B cell (primary cell): ENCODE measurements at regions not wholly inside any gene's neighbourhood (a gene's known extent, or its start where the extent isn't known, plus 50 kb on each side); places are given as distances from the start of the nearest gene placed in this dataset.

Experiments used
- ATAC-seq: fragments of 200-7000 bp; cut with Tn5 transposase; one replicate; pipeline ENCODE4 v1.10.0; 2021; ENCODE audit warnings: low read depth, mild to moderate bottlenecking, moderate number of reproducible peaks, moderate library complexity
- CTCF ChIA-PET: fragments of 350-600 bp; sonication (Branson Sonifier 250); formaldehyde crosslinking; loops from one replicate; lab custom pipeline; 2021; ENCODE audit warnings: antibody characterized with exemption, inconsistent platforms; lab: Charles Lee
- POLR2A ChIA-PET: fragments of 350-600 bp; sonication (Branson Sonifier 250); formaldehyde crosslinking; loops from one replicate; lab custom pipeline; 2021; ENCODE audit warnings: antibody characterized with exemption; lab: Charles Lee
- DNase-seq: peaks from one replicate; pipeline ENCODE4 v3.0.0; 2013
- H2AFZ ChIP-seq: 2 replicates; pipeline ENCODE4 v1.6.1; 2012; ENCODE audit warnings: mild to moderate bottlenecking, low read depth, low read length; ENCODE audit not compliant: insufficient read depth, poor library complexity, severe bottlenecking
- H3K27ac ChIP-seq, 2 donors: 1 replicate in 1 of 2; 2 replicates in 1 of 2; pipeline ENCODE4 v1.5.1; 2012 to 2013; ENCODE audit warnings: low read length in 2 of 2, mild to moderate bottlenecking in 2 of 2, moderate library complexity in 1 of 2
- H3K27me3 ChIP-seq, 4 experiments: fragments of 200-600 bp in 1 of 4; sonication (generic) in 1 of 4; replicated peaks in 1 of 4; 1 replicate in 2 of 4; 2 replicates in 2 of 4; pipeline versions ENCODE4 v1.6.1 to v1.7.0; 2013 to 2016; ENCODE audit warnings: low read length in 3 of 4, mild to moderate bottlenecking in 2 of 4, mixed read lengths in 1 of 4, moderate library complexity in 1 of 4; ENCODE audit not compliant: insufficient read depth in 4 of 4, control insufficient read depth in 3 of 4; ENCODE audit errors: control extremely low read depth in 1 of 4
- H3K36me3 ChIP-seq, 2 experiments: replicated peaks in 1 of 2; 1 replicate in 1 of 2; 2 replicates in 1 of 2; pipeline versions ENCODE4 v1.6.1 to v1.7.1; 2013; ENCODE audit warnings: low read length in 1 of 2; ENCODE audit not compliant: insufficient read depth in 2 of 2, control insufficient read depth in 1 of 2; ENCODE audit errors: control extremely low read depth in 1 of 2, extremely low read depth in 1 of 2
- H3K4me1 ChIP-seq, 2 donors: fragments of 200-600 bp in 1 of 2; sonication (generic) in 1 of 2; 1 replicate in 1 of 2; 2 replicates in 1 of 2; pipeline versions ENCODE4 v1.5.1 to v1.6.1; 2013 to 2017; ENCODE audit warnings: low read length in 2 of 2; ENCODE audit not compliant: control insufficient read depth in 2 of 2, insufficient read depth in 2 of 2
- H3K4me2 ChIP-seq: replicated peaks from 2 replicates; pipeline ENCODE3; 2012; ENCODE audit warnings: mild to moderate bottlenecking, low read depth, low read length; ENCODE audit not compliant: poor library complexity, severe bottlenecking
- H3K4me3 ChIP-seq, 5 experiments: fragments of 200-600 bp in 1 of 5; sonication (generic) in 1 of 5; 1 replicate in 3 of 5; 2 replicates in 2 of 5; pipeline versions ENCODE4 v1.5.1 to v1.7.0; 2011 to 2016; ENCODE audit warnings: low read length in 4 of 5, mild to moderate bottlenecking in 4 of 5, low read depth in 2 of 5, control low read depth in 1 of 5, moderate library complexity in 1 of 5; ENCODE audit not compliant: insufficient read depth in 1 of 5; ENCODE audit errors: control extremely low read depth in 1 of 5, extremely low read depth in 1 of 5
- H3K79me2 ChIP-seq: fragments of 200-600 bp; sonication (generic); one replicate; pipeline ENCODE4 v1.6.0; 2016; ENCODE audit warnings: low read length; ENCODE audit not compliant: control insufficient read depth, insufficient read depth
- H3K9ac ChIP-seq: fragments of 200-600 bp; sonication (generic); 2 replicates; pipeline ENCODE4 v1.6.1; 2017; ENCODE audit warnings: mild to moderate bottlenecking, low read length, moderate library complexity
- H3K9me3 ChIP-seq, 3 donors: one replicate each; pipeline versions ENCODE4 v1.6.1 to v1.7.1; 2013; ENCODE audit warnings: low read length in 2 of 3; ENCODE audit not compliant: control insufficient read depth in 2 of 3, insufficient read depth in 1 of 3; ENCODE audit errors: control extremely low read depth in 1 of 3
- H4K20me1 ChIP-seq: 2 replicates; pipeline ENCODE4 v1.6.0; 2012; ENCODE audit warnings: mild to moderate bottlenecking, low read length; ENCODE audit not compliant: insufficient read depth, control insufficient read depth, poor library complexity, severe bottlenecking
- H3K27ac Mint-ChIP-seq: one replicate; pipeline ENCODE4 v1.8.0; 2021; ENCODE audit warnings: mixed read lengths
- H3K27me3 Mint-ChIP-seq: one replicate; pipeline ENCODE4 v1.8.0; 2021; ENCODE audit warnings: mixed read lengths
- H3K4me1 Mint-ChIP-seq: one replicate; pipeline ENCODE4 v1.8.0; 2021; ENCODE audit warnings: mixed read lengths
- H3K4me3 Mint-ChIP-seq: one replicate; pipeline ENCODE4 v1.8.0; 2021; ENCODE audit warnings: mixed read lengths
- H3K9me3 Mint-ChIP-seq: one replicate; pipeline ENCODE4 v1.8.0; 2022; ENCODE audit warnings: mixed read lengths; ENCODE audit not compliant: insufficient read depth
- EZH2 ChIP-seq: IDR thresholded peaks from 2 replicates; pipeline ENCODE4 v1.6.1; 2012; ENCODE audit warnings: borderline replicate concordance, low read depth, mild to moderate bottlenecking, moderate library complexity, low read length; ENCODE audit not compliant: insufficient read depth, poor library complexity, severe bottlenecking
- WGBS: methylation state at CpG from one replicate; pipeline ENCODE4 v1.1.5; 2013; ENCODE audit warnings: missing lambda C conversion rate; ENCODE audit not compliant: insufficient coverage; 5-methylcytosine and 5-hydroxymethylcytosine counted together
- intact Hi-C: fragments of 100-400 bp; cut with micrococcal nuclease; formaldehyde crosslinking; loops from one replicate; pipeline ENCODE4 v1.10.0; 2022
- TF ChIP-seq, protein P1 (sequence below): fragments of 200-600 bp; IDR thresholded peaks from one replicate; pipeline ENCODE4 v1.8.0; 2022; ENCODE audit warnings: antibody characterized with exemption, mild to moderate bottlenecking

DNA sequence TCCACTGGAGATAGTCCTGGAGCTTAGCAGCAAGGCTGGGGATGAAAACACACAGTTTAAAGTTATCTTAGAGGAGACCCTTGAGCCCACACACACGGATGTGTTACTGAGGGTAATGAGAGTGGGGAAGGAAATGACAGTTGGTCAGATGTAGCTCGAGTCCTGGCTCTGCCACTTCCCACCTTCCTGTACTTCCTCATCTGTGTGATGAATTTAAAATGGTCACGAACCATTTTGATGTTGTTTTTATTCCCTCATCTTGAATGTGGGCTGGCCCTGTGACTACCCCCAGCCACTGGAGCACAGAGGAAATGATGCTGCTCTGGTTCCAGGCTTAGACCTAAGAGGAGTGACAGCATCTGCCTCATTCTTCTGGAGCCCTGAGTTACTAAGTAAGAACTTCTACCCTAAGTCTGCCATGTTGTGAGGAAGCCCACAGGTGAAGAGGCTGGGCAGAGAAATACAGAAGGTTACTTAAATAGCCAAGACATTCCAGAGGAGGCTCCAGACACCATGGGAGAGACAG, 141.2 kb downstream of the NRN1 start:
- peaks cover 7% of the 10 kb centered on the region for H3K9me3 Mint-ChIP-seq
- Histone ChIP-seq H3K4me3 (no peak overlapping the region), H3K9me3 (peaks cover 2 to 14% (median 5%) of the 10 kb centered on the region in 3 donors), H3K27ac (no peak overlapping the region), H4K20me1 (no peaks in the 10 kb centered on the region), H3K9ac (no peak overlapping the region), H3K36me3 (no peaks in the 10 kb centered on the region), H2AFZ (peak overlapping the region; percentile 57), H3K27me3 (no peaks in the 10 kb centered on the region), H3K4me2 (no peak overlapping the region), H3K79me2 (no peaks in the 10 kb centered on the region), H3K4me1 (peaks cover 0 to 3% of the 10 kb centered on the region in 2 donors)
- H3K4me3 Mint-ChIP-seq: no peak overlapping the region
- ATAC-seq: no peak
- H3K27me3 Mint-ChIP-seq: peaks cover 6% of the 10 kb centered on the region
- intact Hi-C loops: no loop called here
- POLR2A ChIA-PET: no interaction called here
- 0% methylated on average over 2 of the region's 3 CpGs for WGBS
- no peak for TF ChIP-seq EZH2
- TF ChIP-seq, protein P1, sequence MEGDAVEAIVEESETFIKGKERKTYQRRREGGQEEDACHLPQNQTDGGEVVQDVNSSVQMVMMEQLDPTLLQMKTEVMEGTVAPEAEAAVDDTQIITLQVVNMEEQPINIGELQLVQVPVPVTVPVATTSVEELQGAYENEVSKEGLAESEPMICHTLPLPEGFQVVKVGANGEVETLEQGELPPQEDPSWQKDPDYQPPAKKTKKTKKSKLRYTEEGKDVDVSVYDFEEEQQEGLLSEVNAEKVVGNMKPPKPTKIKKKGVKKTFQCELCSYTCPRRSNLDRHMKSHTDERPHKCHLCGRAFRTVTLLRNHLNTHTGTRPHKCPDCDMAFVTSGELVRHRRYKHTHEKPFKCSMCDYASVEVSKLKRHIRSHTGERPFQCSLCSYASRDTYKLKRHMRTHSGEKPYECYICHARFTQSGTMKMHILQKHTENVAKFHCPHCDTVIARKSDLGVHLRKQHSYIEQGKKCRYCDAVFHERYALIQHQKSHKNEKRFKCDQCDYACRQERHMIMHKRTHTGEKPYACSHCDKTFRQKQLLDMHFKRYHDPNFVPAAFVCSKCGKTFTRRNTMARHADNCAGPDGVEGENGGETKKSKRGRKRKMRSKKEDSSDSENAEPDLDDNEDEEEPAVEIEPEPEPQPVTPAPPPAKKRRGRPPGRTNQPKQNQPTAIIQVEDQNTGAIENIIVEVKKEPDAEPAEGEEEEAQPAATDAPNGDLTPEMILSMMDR: no peak
- peaks cover 18% of the 10 kb centered on the region for H3K4me1 Mint-ChIP-seq
- CTCF ChIA-PET: no interaction called here
- no peak for DNase-seq
- H3K27ac Mint-ChIP-seq: no peak overlapping the region

DNA sequence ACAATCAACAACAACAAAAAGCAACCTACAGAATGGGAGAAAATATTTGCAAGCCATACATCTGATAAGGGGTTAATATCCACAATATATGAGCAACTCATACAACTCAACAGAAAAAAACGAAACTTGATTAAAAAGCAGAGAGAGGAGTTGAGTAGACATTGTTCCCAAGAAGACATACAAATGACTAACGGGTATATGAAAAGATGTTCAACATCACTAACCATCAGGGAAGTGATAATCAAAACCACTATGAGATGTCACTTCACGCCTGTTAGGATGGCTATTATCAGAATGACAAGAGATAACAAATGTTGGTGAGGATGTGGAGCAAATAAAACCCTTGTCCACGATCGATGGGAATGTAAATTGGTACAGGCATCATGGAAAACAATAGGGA, 145.9 kb downstream of the NRN1 start:
- ATAC-seq (no peak), DNase-seq (no peak)
- Histone ChIP-seq H3K36me3 (no peaks in the 10 kb centered on the region), H3K9me3 (peaks cover 2 to 14% (median 5%) of the 10 kb centered on the region in 3 donors), H3K4me2 (no peak overlapping the region), H3K4me1 (no peaks in the 10 kb centered on the region), H3K27me3 (peaks cover 0 to 3% (median 1%) of the 10 kb centered on the region in 4 experiments), H3K27ac (no peak overlapping the region), H3K4me3 (no peak overlapping the region), H2AFZ (no peak overlapping the region), H4K20me1 (no peaks in the 10 kb centered on the region), H3K79me2 (no peaks in the 10 kb centered on the region), H3K9ac (no peak overlapping the region)
- no peak for TF ChIP-seq EZH2
- TF ChIP-seq, protein P1: no peak
- intact Hi-C loops: no loop called here
- Mint-ChIP-seq H3K4me3 (no peak overlapping the region), H3K27ac (no peak overlapping the region), H3K9me3 (peaks cover 7% of the 10 kb centered on the region), H3K27me3 (peaks cover 22% of the 10 kb centered on the region), H3K4me1 (peaks cover 5% of the 10 kb centered on the region)
- CTCF ChIA-PET: no interaction called here
- 86% methylated on average over 1 of the region's 5 CpGs for WGBS
- POLR2A ChIA-PET: no interaction called here
